WTC11 (cell line): ENCODE measurements at regions not wholly inside any gene's neighbourhood (a gene's known extent, or its start where the extent isn't known, plus 50 kb on each side); places are given as distances from the start of the nearest gene placed in this dataset.

Source experiments
- ATAC-seq: fragments of 200-7000 bp; cut with Tn5 transposase; 2 replicates; pipeline ENCODE4 v1.10.0; 2021; ENCODE audit warnings: mild to moderate bottlenecking, moderate library complexity
- CTCF ChIA-PET: fragments of 300-600 bp; sonication (Branson Sonifier 250); formaldehyde crosslinking; loops from one replicate; lab custom pipeline; 2021; ENCODE audit warnings: antibody characterized with exemption; lab: Charles Lee
- POLR2A ChIA-PET: fragments of 350-600 bp; sonication (Branson Sonifier 250); formaldehyde crosslinking; loops from one replicate; lab custom pipeline; 2021; ENCODE audit warnings: antibody characterized with exemption; lab: Charles Lee
- DNase-seq: peaks from one replicate; pipeline ENCODE4 v3.0.0; 2021; ENCODE audit warnings: low spot score
- H3K27ac Mint-ChIP-seq: 2 replicates; pipeline ENCODE4 v1.8.0; 2021; ENCODE audit warnings: mixed read lengths
- H3K27me3 Mint-ChIP-seq: 2 replicates; pipeline ENCODE4 v1.8.0; 2021; ENCODE audit warnings: low read depth, mild to moderate bottlenecking, moderate library complexity, mixed read lengths
- H3K36me3 Mint-ChIP-seq: 2 replicates; pipeline ENCODE4 v1.8.0; 2021; ENCODE audit warnings: mixed read lengths
- H3K4me1 Mint-ChIP-seq: 2 replicates; pipeline ENCODE4 v1.8.0; 2022; ENCODE audit warnings: mixed read lengths
- H3K4me3 Mint-ChIP-seq: 2 replicates; pipeline ENCODE4 v1.8.0; 2021; ENCODE audit warnings: mild to moderate bottlenecking, moderate library complexity, mixed read lengths
- H3K9me3 Mint-ChIP-seq: 2 replicates; pipeline ENCODE4 v1.8.0; 2021; ENCODE audit warnings: mixed read lengths
- AFF4 ChIP-seq: sonication (generic); formaldehyde crosslinking; IDR thresholded peaks from 2 replicates; pipeline ENCODE4 v1.8.1; 2023; ENCODE audit warnings: mild to moderate bottlenecking, missing genetic modification reagents, borderline replicate concordance
- CREM ChIP-seq: sonication (generic); formaldehyde crosslinking; IDR thresholded peaks from 2 replicates; pipeline ENCODE4 v1.8.1; 2022; ENCODE audit warnings: mild to moderate bottlenecking, missing genetic modification reagents, moderate library complexity
- ELF4 ChIP-seq: sonication (generic); formaldehyde crosslinking; IDR thresholded peaks from 2 replicates; pipeline ENCODE4 v1.8.1; 2022; ENCODE audit warnings: low read depth, mild to moderate bottlenecking, moderate library complexity, missing genetic modification reagents
- EMX1 ChIP-seq: fragments of 250-450 bp; sonication (Bioruptor Pico); IDR thresholded peaks from 2 replicates; pipeline ENCODE4 v1.8.0; 2021; ENCODE audit warnings: mild to moderate bottlenecking
- ETV6 ChIP-seq: sonication (generic); formaldehyde crosslinking; IDR thresholded peaks from 2 replicates; pipeline ENCODE4 v1.8.1; 2022; ENCODE audit warnings: mild to moderate bottlenecking, missing genetic modification reagents
- FOXP1 ChIP-seq: sonication (generic); formaldehyde crosslinking; IDR thresholded peaks from 2 replicates; pipeline ENCODE4 v1.8.0; 2022; ENCODE audit warnings: missing genetic modification reagents, mild to moderate bottlenecking, moderate library complexity, borderline replicate concordance
- GRHL2 ChIP-seq: fragments of 250-450 bp; sonication (Bioruptor Pico); IDR thresholded peaks from 2 replicates; pipeline ENCODE4 v1.8.0; 2022; ENCODE audit warnings: mild to moderate bottlenecking, moderate library complexity; ENCODE audit not compliant: insufficient replicate concordance, severe bottlenecking
- GTF2I ChIP-seq: fragments of 250-450 bp; sonication (Bioruptor Pico); conservative IDR thresholded peaks from 2 replicates; pipeline ENCODE4 v1.4.0; 2021; ENCODE audit warnings: mild to moderate bottlenecking
- NFATC4 ChIP-seq: fragments of 250-450 bp; sonication (Bioruptor Pico); IDR thresholded peaks from 2 replicates; pipeline ENCODE4 v1.9.0; 2021; ENCODE audit warnings: mild to moderate bottlenecking
- NFYB ChIP-seq: sonication (generic); formaldehyde crosslinking; conservative IDR thresholded peaks from 2 replicates; pipeline ENCODE4 v1.8.0; 2022; ENCODE audit warnings: low read depth, missing genetic modification reagents
- NR2C2 ChIP-seq: sonication (generic); formaldehyde crosslinking; IDR thresholded peaks from 2 replicates; pipeline ENCODE4 v1.8.0; 2022; ENCODE audit warnings: mild to moderate bottlenecking, missing genetic modification reagents
- OVOL2 ChIP-seq: fragments of 250-450 bp; sonication (Bioruptor Pico); IDR thresholded peaks from 2 replicates; pipeline ENCODE4 v1.9.0; 2021; ENCODE audit warnings: mild to moderate bottlenecking, borderline replicate concordance
- RELA ChIP-seq: sonication (generic); formaldehyde crosslinking; IDR thresholded peaks from 2 replicates; pipeline ENCODE4 v1.8.1; 2022; ENCODE audit warnings: missing genetic modification reagents, mild to moderate bottlenecking, borderline replicate concordance
- SOX15 ChIP-seq: fragments of 250-450 bp; sonication (Bioruptor Pico); IDR thresholded peaks from 2 replicates; pipeline ENCODE4 v1.9.0; 2021; ENCODE audit warnings: mild to moderate bottlenecking
- TP53 ChIP-seq: sonication (generic); formaldehyde crosslinking; IDR thresholded peaks from 2 replicates; pipeline ENCODE4 v1.8.1; 2023; ENCODE audit warnings: mild to moderate bottlenecking, missing genetic modification reagents
- ZBTB21 ChIP-seq: sonication (generic); formaldehyde crosslinking; IDR thresholded peaks from 2 replicates; pipeline ENCODE4 v1.8.1; 2023; ENCODE audit warnings: mild to moderate bottlenecking, missing genetic modification reagents, borderline replicate concordance
- ZNF121 ChIP-seq: sonication (generic); formaldehyde crosslinking; IDR thresholded peaks from 2 replicates; pipeline ENCODE4 v1.8.0; 2023; ENCODE audit warnings: missing genetic modification reagents
- ZNF281 ChIP-seq: sonication (generic); formaldehyde crosslinking; IDR thresholded peaks from 2 replicates; pipeline ENCODE4 v1.8.0; 2023; ENCODE audit warnings: mild to moderate bottlenecking, missing genetic modification reagents
- TF ChIP-seq, protein P1 (sequence below): sonication (generic); formaldehyde crosslinking; IDR thresholded peaks from 2 replicates; pipeline ENCODE4 v1.8.1; 2022; ENCODE audit warnings: mild to moderate bottlenecking, moderate library complexity, missing genetic modification reagents
- TF ChIP-seq, protein P2 (sequence below): sonication (generic); formaldehyde crosslinking; IDR thresholded peaks from 2 replicates; pipeline ENCODE4 v1.8.1; 2023; ENCODE audit warnings: mild to moderate bottlenecking, missing genetic modification reagents, moderate library complexity
- TF ChIP-seq, protein P3 (sequence below): sonication (generic); formaldehyde crosslinking; IDR thresholded peaks from 2 replicates; pipeline ENCODE4 v1.8.0; 2022; ENCODE audit warnings: mild to moderate bottlenecking, missing genetic modification reagents

DNA sequence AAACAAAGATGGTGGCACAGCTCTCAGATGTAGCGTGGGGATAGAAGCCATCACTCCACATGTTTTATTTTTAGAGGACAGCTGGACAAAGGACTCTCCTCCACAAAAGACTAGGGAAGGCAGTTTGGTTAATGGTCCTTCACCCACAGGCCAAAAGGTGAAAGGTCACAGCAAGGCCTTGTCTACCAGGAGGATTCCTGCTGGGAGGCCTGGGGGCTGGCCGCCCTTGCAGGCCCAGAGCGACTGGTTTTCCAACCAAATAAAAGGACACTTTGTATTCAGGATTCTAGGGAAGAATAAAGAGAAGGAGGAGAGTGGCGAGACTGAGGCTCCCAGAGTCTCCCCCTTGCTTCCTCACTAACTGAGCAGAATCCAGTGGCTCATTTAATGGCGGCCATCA lies 94.3 kb downstream of the AXIN2 start:
- Mint-ChIP-seq H3K27me3 (no peaks in the 10 kb centered on the region; the same call in 1 of the 2 replicates), H3K4me3 (no peak overlapping the region), H3K27ac (no peak overlapping the region), H3K36me3 (no peaks in the 10 kb centered on the region), H3K4me1 (peaks cover 13% of the 10 kb centered on the region), H3K9me3 (no peaks in the 10 kb centered on the region)
- ATAC-seq: no peak
- ChIA-PET CTCF (no interaction called here), POLR2A (no interaction called here)
- TF ChIP-seq, protein P1, sequence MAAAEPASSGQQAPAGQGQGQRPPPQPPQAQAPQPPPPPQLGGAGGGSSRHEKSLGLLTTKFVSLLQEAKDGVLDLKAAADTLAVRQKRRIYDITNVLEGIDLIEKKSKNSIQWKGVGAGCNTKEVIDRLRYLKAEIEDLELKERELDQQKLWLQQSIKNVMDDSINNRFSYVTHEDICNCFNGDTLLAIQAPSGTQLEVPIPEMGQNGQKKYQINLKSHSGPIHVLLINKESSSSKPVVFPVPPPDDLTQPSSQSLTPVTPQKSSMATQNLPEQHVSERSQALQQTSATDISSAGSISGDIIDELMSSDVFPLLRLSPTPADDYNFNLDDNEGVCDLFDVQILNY (CRISPR knock-in tag): no peak
- TF ChIP-seq GTF2I (no peak), GRHL2 (CRISPR knock-in tag) (no peak), RELA (CRISPR knock-in tag) (no peak), NR2C2 (CRISPR knock-in tag) (no peak)
- DNase-seq: no peak

DNA sequence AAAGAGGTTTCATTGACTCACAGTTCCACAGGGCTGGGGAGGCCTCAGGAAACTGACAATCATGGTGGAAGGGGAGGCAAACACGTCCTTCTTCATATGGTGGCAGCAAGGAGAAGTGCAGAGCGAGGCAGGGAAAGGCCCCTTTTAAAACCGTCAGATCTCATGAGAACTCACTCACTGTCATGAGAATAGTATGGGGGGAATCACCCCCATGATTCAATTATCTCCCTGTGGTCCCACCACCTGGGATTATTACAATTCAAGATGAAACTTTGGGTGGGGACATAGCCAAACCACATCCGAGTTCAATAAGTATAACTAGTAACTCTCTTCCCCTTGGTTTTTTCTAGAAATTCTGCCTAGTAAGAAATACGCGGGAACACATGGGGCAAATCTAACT lies 94.9 kb downstream of the AXIN2 start:
- DNase-seq (no peak), ATAC-seq (no peak)
- Mint-ChIP-seq H3K4me1 (peaks cover 13% of the 10 kb centered on the region), H3K27me3 (no peaks in the 10 kb centered on the region; the same call in 1 of the 2 replicates), H3K27ac (no peak overlapping the region), H3K4me3 (no peak overlapping the region), H3K36me3 (no peaks in the 10 kb centered on the region), H3K9me3 (no peaks in the 10 kb centered on the region)
- no peak for TF ChIP-seq NFYB (CRISPR knock-in tag)
- no peak for TF ChIP-seq ZNF121 (CRISPR knock-in tag)
- TF ChIP-seq, protein P1 (CRISPR knock-in tag): no peak
- no peak for TF ChIP-seq GTF2I
- no peak for TF ChIP-seq EMX1 (CRISPR knock-in tag)
- TF ChIP-seq TP53 (CRISPR knock-in tag): no peak
- no peak for TF ChIP-seq NFATC4 (CRISPR knock-in tag)
- no peak for TF ChIP-seq ZBTB21 (CRISPR knock-in tag)
- TF ChIP-seq SOX15 (CRISPR knock-in tag): no peak
- TF ChIP-seq NR2C2 (CRISPR knock-in tag): no peak
- TF ChIP-seq ETV6 (CRISPR knock-in tag): no peak
- TF ChIP-seq CREM (CRISPR knock-in tag): no peak
- TF ChIP-seq OVOL2: no peak
- TF ChIP-seq ZNF281: no peak
- CTCF ChIA-PET: no interaction called here
- POLR2A ChIA-PET: no interaction called here

GRCh38 chr17:65463242-65463641 lies 98.2 kb downstream of the AXIN2 start:
- H3K4me1 Mint-ChIP-seq: peaks cover 35% of the 10 kb centered on the region
- DNase-seq (no peak), ATAC-seq (no peak)
- no peak overlapping the region for H3K27ac Mint-ChIP-seq
- no peaks in the 10 kb centered on the region; the same call in 1 of the 2 replicates for H3K27me3 Mint-ChIP-seq
- no peak overlapping the region for H3K4me3 Mint-ChIP-seq
- no peaks in the 10 kb centered on the region for H3K9me3 Mint-ChIP-seq
- no peaks in the 10 kb centered on the region for H3K36me3 Mint-ChIP-seq
- ChIA-PET POLR2A (interaction anchor here (0.7 kb wide), 1 partner anchor 38 kb away, joined by 5 read pairs; no protein-coding TSS in a partner anchor), CTCF (no interaction called here)
- no peak for TF ChIP-seq AFF4 (CRISPR knock-in tag)
- no peak for TF ChIP-seq ELF4 (CRISPR knock-in tag)
- TF ChIP-seq ZNF281: no peak
- TF ChIP-seq, protein P2, sequence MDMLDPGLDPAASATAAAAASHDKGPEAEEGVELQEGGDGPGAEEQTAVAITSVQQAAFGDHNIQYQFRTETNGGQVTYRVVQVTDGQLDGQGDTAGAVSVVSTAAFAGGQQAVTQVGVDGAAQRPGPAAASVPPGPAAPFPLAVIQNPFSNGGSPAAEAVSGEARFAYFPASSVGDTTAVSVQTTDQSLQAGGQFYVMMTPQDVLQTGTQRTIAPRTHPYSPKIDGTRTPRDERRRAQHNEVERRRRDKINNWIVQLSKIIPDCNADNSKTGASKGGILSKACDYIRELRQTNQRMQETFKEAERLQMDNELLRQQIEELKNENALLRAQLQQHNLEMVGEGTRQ (CRISPR knock-in tag): no peak
- TF ChIP-seq, protein P3, sequence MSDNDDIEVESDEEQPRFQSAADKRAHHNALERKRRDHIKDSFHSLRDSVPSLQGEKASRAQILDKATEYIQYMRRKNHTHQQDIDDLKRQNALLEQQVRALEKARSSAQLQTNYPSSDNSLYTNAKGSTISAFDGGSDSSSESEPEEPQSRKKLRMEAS (CRISPR knock-in tag): no peak
- no peak for TF ChIP-seq FOXP1 (CRISPR knock-in tag)
